T-cell (primary cell): ENCODE measurements at regions not wholly inside any gene's neighbourhood (a gene's known extent, or its start where the extent isn't known, plus 50 kb on each side); places are given as distances from the start of the nearest gene placed in this dataset.

ENCODE experiments used
- ATAC-seq, 4 experiments: fragments of 200-7000 bp in 3 of 4; fragments of 150-1000 bp in 1 of 4; cut with Tn5 transposase; replicated peaks in 1 of 4; 1 replicate in 3 of 4; 2 replicates in 1 of 4; pipeline ENCODE4 v1.10.0; 2021; ENCODE audit warnings: moderate library complexity in 3 of 4, mild to moderate bottlenecking in 2 of 4, moderate number of reproducible peaks in 1 of 4
- CTCF ChIA-PET, 2 donors: fragments of 300-600 bp; sonication (Branson Sonifier 250); formaldehyde crosslinking; loops; one replicate each; lab custom pipeline; 2022; ENCODE audit warnings: antibody characterized with exemption in 2 of 2; lab: Charles Lee
- POLR2A ChIA-PET, 2 donors: fragments of 300-600 bp; sonication (Branson Sonifier 250); formaldehyde crosslinking; loops; one replicate each; lab custom pipeline; 2022; ENCODE audit warnings: antibody characterized with exemption in 2 of 2; lab: Charles Lee
- DNase-seq, 35 experiments: peaks; one replicate each; pipeline versions ENCODE4 v3.0.0 to v3.0.0-alpha.2; 2013 to 2023
- H3K27ac ChIP-seq: one replicate; pipeline ENCODE4 v1.5.1; 2013; ENCODE audit warnings: low read length
- H3K27me3 ChIP-seq, 2 experiments: replicated peaks in 1 of 2; 1 replicate in 1 of 2; 2 replicates in 1 of 2; pipeline versions ENCODE4 v1.6.1 to v1.7.0; 2013; ENCODE audit warnings: low read length in 1 of 2, mixed read lengths in 1 of 2; ENCODE audit not compliant: control insufficient read depth in 2 of 2, insufficient read depth in 2 of 2; ENCODE audit errors: extremely low read depth in 1 of 2
- H3K36me3 ChIP-seq, 2 donors: 1 replicate in 1 of 2; 2 replicates in 1 of 2; pipeline versions ENCODE4 v1.6.1 to v1.7.0; 2013; ENCODE audit warnings: low read length in 1 of 2; ENCODE audit not compliant: control insufficient read depth in 2 of 2, insufficient read depth in 1 of 2; ENCODE audit errors: extremely low read depth in 1 of 2
- H3K4me1 ChIP-seq, 2 experiments: 1 replicate in 1 of 2; 2 replicates in 1 of 2; pipeline versions ENCODE4 v1.6.1 to v1.7.0; 2013; ENCODE audit warnings: low read length in 2 of 2, mixed read lengths in 1 of 2; ENCODE audit not compliant: insufficient read depth in 2 of 2, control insufficient read depth in 1 of 2; ENCODE audit errors: extremely low read depth in 1 of 2
- H3K4me3 ChIP-seq, 2 donors: 1 replicate in 1 of 2; 2 replicates in 1 of 2; pipeline versions ENCODE4 v1.5.1 to v1.7.0; 2013; ENCODE audit warnings: mild to moderate bottlenecking in 2 of 2, low read length in 1 of 2, moderate library complexity in 1 of 2; ENCODE audit not compliant: control insufficient read depth in 1 of 2; ENCODE audit errors: extremely low read depth in 1 of 2
- H3K9me3 ChIP-seq: 2 replicates; pipeline ENCODE4 v1.7.0; 2013
- H3K27ac Mint-ChIP-seq, 2 donors: one replicate each; pipeline ENCODE4 v1.8.0; 2020 to 2021; ENCODE audit warnings: mild to moderate bottlenecking in 2 of 2, mixed read lengths in 2 of 2
- H3K27me3 Mint-ChIP-seq, 2 donors: one replicate each; pipeline ENCODE4 v1.8.0; 2021 to 2022; ENCODE audit warnings: mixed read lengths in 2 of 2
- H3K36me3 Mint-ChIP-seq: one replicate; pipeline ENCODE4 v1.8.0; 2021; ENCODE audit warnings: mixed read lengths
- H3K4me1 Mint-ChIP-seq, 3 donors: one replicate each; pipeline ENCODE4 v1.8.0; 2020 to 2022; ENCODE audit warnings: mixed read lengths in 3 of 3, mild to moderate bottlenecking in 1 of 3
- H3K4me3 Mint-ChIP-seq, 3 donors: one replicate each; pipeline ENCODE4 v1.8.0; 2020 to 2022; ENCODE audit warnings: mild to moderate bottlenecking in 3 of 3, mixed read lengths in 3 of 3, moderate library complexity in 3 of 3
- H3K9me3 Mint-ChIP-seq, 3 donors: one replicate each; pipeline ENCODE4 v1.8.0; 2020 to 2022; ENCODE audit warnings: mixed read lengths in 3 of 3
- WGBS: methylation state at CpG from one replicate; pipeline ENCODE4 v1.1.5; 2013; ENCODE audit warnings: missing lambda C conversion rate; ENCODE audit not compliant: insufficient coverage; 5-methylcytosine and 5-hydroxymethylcytosine counted together

- no peaks in the 10 kb centered on the region for H3K36me3 ChIP-seq
- Mint-ChIP-seq H3K4me3 (no peak overlapping the region), H3K36me3 (no peaks in the 10 kb centered on the region), H3K27ac (no peak overlapping the region), H3K27me3 (peaks cover 16 to 21% of the 10 kb centered on the region in 2 donors), H3K4me1 (peaks cover 0 to 4% (median 2%) of the 10 kb centered on the region in 3 donors), H3K9me3 (no peaks in the 10 kb centered on the region)
- ATAC-seq (no peak), DNase-seq (no peak)
- H3K4me3 ChIP-seq, result no peak overlapping the region
- no peak overlapping the region for H3K27ac ChIP-seq
- no peaks in the 10 kb centered on the region for H3K9me3 ChIP-seq
- CTCF ChIA-PET, result no interaction called here
- H3K27me3 ChIP-seq, result peaks cover 0 to 2% of the 10 kb centered on the region in 2 experiments
- POLR2A ChIA-PET, result no interaction called here
- no peaks in the 10 kb centered on the region for H3K4me1 ChIP-seq
- WGBS, result 89% methylated on average over 4 of the region's 5 CpGs
Observed at GRCh38 chr13:39149896-39150295, 111.6 kb downstream of the NHLRC3 start.

- H3K4me1 Mint-ChIP-seq, result no peaks in the 10 kb centered on the region
- Histone ChIP-seq H3K9me3 (no peaks in the 10 kb centered on the region), H3K4me3 (no peak overlapping the region), H3K4me1 (no peaks in the 10 kb centered on the region), H3K27me3 (peaks cover 0 to 3% of the 10 kb centered on the region in 2 experiments), H3K27ac (no peak overlapping the region), H3K36me3 (no peaks in the 10 kb centered on the region)
- DNase-seq (no peak), ATAC-seq (no peak)
- no peak overlapping the region for H3K27ac Mint-ChIP-seq
- ChIA-PET CTCF (no interaction called here), POLR2A (no interaction called here)
- H3K4me3 Mint-ChIP-seq, result no peak overlapping the region
- H3K27me3 Mint-ChIP-seq, result peaks cover 16 to 33% of the 10 kb centered on the region in 2 donors
- H3K36me3 Mint-ChIP-seq, result no peaks in the 10 kb centered on the region
- no peaks in the 10 kb centered on the region for H3K9me3 Mint-ChIP-seq
Observed at GRCh38 chr13:39154041-39154440, 115.8 kb downstream of the NHLRC3 start.

- Mint-ChIP-seq H3K36me3 (no peaks in the 10 kb centered on the region), H3K4me3 (no peak overlapping the region), H3K9me3 (peaks cover 0 to 4% (median 0%) of the 10 kb centered on the region in 3 donors), H3K27me3 (peaks cover 3 to 35% of the 10 kb centered on the region in 2 donors), H3K4me1 (no peaks in the 10 kb centered on the region), H3K27ac (no peak overlapping the region)
- no peaks in the 10 kb centered on the region for H3K9me3 ChIP-seq
- H3K36me3 ChIP-seq, result no peaks in the 10 kb centered on the region
- DNase-seq (no peak), ATAC-seq (no peak)
- ChIA-PET CTCF (no interaction called here), POLR2A (interaction anchor here in 1 of 2 donors (0.7 kb wide), 1 partner anchor 1997 kb away, joined by 3 read pairs; no protein-coding TSS in a partner anchor)
- H3K4me3 ChIP-seq, result no peak overlapping the region
- no peaks in the 10 kb centered on the region for H3K4me1 ChIP-seq
- peaks cover 0 to 3% of the 10 kb centered on the region in 2 experiments for H3K27me3 ChIP-seq
- H3K27ac ChIP-seq, result no peak overlapping the region
- no CpG with 5 or more reads among the region's 4 CpGs for WGBS
Observed at GRCh38 chr13:39159393-39159792, 121.1 kb downstream of the NHLRC3 start.

GRCh38 chr13:39159846-39160370 lies 121.7 kb downstream of the NHLRC3 start:
- Mint-ChIP-seq H3K9me3 (peaks cover 0 to 4% (median 0%) of the 10 kb centered on the region in 3 donors), H3K27ac (no peak overlapping the region), H3K36me3 (no peaks in the 10 kb centered on the region), H3K4me3 (no peak overlapping the region), H3K4me1 (no peaks in the 10 kb centered on the region), H3K27me3 (peaks cover 3 to 36% of the 10 kb centered on the region in 2 donors)
- no peak overlapping the region for H3K27ac ChIP-seq
- ATAC-seq (no peak), DNase-seq (no peak)
- peaks cover 0 to 3% of the 10 kb centered on the region in 2 experiments for H3K27me3 ChIP-seq
- no peaks in the 10 kb centered on the region for H3K9me3 ChIP-seq
- CTCF ChIA-PET, result no interaction called here
- H3K4me1 ChIP-seq, result no peaks in the 10 kb centered on the region
- WGBS, result no CpG with 5 or more reads among the region's 1 CpG
- no peaks in the 10 kb centered on the region for H3K36me3 ChIP-seq
- POLR2A ChIA-PET, result interaction anchor here in 1 of 2 donors (0.6 kb wide), 1 partner anchor 46 kb away, joined by 7 read pairs; no protein-coding TSS in a partner anchor
- no peak overlapping the region for H3K4me3 ChIP-seq

- Histone ChIP-seq H3K9me3 (no peaks in the 10 kb centered on the region), H3K4me3 (no peak overlapping the region), H3K36me3 (no peaks in the 10 kb centered on the region), H3K4me1 (no peaks in the 10 kb centered on the region), H3K27ac (no peak overlapping the region), H3K27me3 (no peaks in the 10 kb centered on the region)
- peaks cover 8 to 17% of the 10 kb centered on the region in 2 donors for H3K27me3 Mint-ChIP-seq
- peaks cover 0 to 2% (median 0%) of the 10 kb centered on the region in 3 donors for H3K9me3 Mint-ChIP-seq
- POLR2A ChIA-PET, result no interaction called here
- WGBS, result no CpG with 5 or more reads among the region's 3 CpGs
- no peaks in the 10 kb centered on the region for H3K4me1 Mint-ChIP-seq
- DNase-seq (no peak), ATAC-seq (no peak)
- no peak overlapping the region for H3K4me3 Mint-ChIP-seq
- H3K27ac Mint-ChIP-seq, result no peak overlapping the region
- CTCF ChIA-PET, result no interaction called here
- no peaks in the 10 kb centered on the region for H3K36me3 Mint-ChIP-seq
Observed at GRCh38 chr13:39167018-39167417, 128.8 kb downstream of the NHLRC3 start.

- ChIA-PET POLR2A (interaction anchor here in 1 of 2 donors (0.5 kb wide), 1 partner anchor 366 kb away, joined by 3 read pairs; no protein-coding TSS in a partner anchor), CTCF (no interaction called here)
- H3K9me3 Mint-ChIP-seq, result no peaks in the 10 kb centered on the region
- H3K27ac Mint-ChIP-seq, result no peak overlapping the region
- 88% methylated on average over 1 of the region's 2 CpGs for WGBS
- Histone ChIP-seq H3K4me1 (no peaks in the 10 kb centered on the region), H3K36me3 (no peaks in the 10 kb centered on the region), H3K27ac (no peak overlapping the region), H3K9me3 (no peaks in the 10 kb centered on the region), H3K27me3 (no peaks in the 10 kb centered on the region), H3K4me3 (no peak overlapping the region)
- H3K36me3 Mint-ChIP-seq, result no peaks in the 10 kb centered on the region
- DNase-seq, result no peak
- no peaks in the 10 kb centered on the region for H3K4me1 Mint-ChIP-seq
- H3K27me3 Mint-ChIP-seq, result peaks cover 14 to 17% of the 10 kb centered on the region in 2 donors
- no peak for ATAC-seq
- no peak overlapping the region for H3K4me3 Mint-ChIP-seq
Observed at GRCh38 chr13:39170711-39171110, 132.5 kb downstream of the NHLRC3 start.
